ENCODE measurements at regions not wholly inside any gene's neighbourhood (a gene's known extent, or its start where the extent isn't known, plus 50 kb on each side); places are given as distances from the start of the nearest gene placed in this dataset.

DNA sequence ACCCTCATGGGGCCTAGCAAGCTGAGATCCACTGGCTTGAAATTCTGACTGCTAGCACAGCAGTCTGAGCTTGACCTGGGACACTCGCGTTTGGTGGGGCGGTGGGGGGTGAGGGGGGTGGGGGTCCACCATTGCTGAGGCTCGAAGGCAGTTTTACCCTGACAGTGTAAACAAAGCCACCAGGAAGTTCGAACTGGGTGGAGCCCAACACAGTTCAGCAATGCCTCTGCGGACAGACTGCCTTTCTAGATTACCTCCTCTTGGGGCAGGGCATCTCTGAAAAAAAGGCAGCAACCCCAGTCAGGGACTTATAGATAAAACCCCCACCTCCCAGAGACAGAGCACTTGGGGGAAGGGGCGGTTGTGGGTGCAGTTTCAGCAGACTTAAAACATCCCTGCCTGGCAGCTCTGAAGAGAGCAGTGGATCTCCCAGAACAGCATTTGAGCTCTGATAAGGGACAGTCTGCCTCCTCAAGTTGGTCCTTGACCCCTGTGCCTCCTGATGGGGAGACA lies 149.7 kb upstream of the TANK start:
- Mint-ChIP-seq H3K27ac (no peak overlapping the region), H3K4me3 (no peak overlapping the region), H3K4me1 (ENCODE audit: low read depth) (peaks cover 2% of the 10 kb centered on the region)

DNA sequence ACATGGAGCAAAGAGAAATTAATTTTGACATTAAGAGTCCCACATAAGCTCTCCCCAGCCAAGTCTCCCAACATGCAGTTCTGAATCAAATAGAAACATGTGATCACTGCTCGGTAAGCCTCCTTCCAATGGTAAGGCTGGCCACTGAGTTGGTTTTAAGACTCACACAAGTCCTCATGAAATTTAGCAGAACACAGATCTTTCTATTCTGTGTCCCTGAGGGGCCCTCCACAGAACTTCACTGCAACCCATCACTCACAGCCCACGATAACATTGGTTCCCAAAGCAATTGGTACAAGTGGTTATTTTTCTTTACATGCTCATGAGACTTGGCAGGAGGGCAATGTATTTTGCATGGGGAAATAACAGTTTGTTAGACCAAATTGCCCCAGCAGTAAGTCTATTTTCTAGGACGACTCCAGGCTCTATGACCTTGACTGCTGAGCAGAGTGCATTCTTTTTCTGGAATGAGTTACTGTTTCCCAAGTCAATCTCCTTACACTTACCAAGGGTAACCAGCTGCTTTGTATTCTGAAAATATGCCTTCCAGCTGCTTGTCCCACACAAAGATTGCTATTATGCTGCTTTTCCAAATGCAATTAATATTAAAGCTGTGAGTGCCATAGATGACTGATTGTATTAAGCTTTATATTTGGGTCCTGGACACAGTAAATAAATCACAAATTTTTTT lies 142.3 kb upstream of the TANK start:
- Mint-ChIP-seq H3K27me3 (peaks cover 9% of the 10 kb centered on the region), H3K36me3 (ENCODE audit: low read depth) (no peaks in the 10 kb centered on the region), H3K9me3 (peaks cover 12% of the 10 kb centered on the region)

More for the DNA sequence above, 149.7 kb upstream of the TANK start:
- no peak for DNase-seq
- Mint-ChIP-seq H3K27me3 (peaks cover 14% of the 10 kb centered on the region), H3K9me3 (peaks cover 11% of the 10 kb centered on the region), H3K36me3 (ENCODE audit: low read depth) (no peaks in the 10 kb centered on the region)

DNA sequence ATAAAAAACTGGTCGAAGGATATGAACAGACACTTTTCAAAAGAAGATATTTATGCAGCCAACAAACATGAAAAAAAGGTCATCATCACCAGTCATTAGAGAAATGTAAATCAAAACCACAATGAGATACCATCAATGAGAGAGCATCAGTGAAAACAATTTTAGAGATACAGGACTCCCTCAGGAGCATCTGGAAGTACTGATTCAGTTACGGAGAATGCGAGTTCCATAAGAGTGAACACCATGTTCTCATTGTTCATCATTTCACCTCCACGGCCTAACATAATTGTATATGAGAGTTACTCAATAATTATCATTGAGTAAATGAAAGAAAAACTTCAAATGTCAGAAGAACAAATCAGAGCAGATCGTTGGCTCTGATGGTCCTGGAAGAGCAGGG lies 140.9 kb upstream of the TANK start:
- H3K36me3 Mint-ChIP-seq (ENCODE audit: low read depth): no peaks in the 10 kb centered on the region
- no peak overlapping the region for H3K4me3 Mint-ChIP-seq
- DNase-seq: no peak
- H3K4me1 Mint-ChIP-seq (ENCODE audit: low read depth): no peaks in the 10 kb centered on the region
- no peak overlapping the region for H3K27ac Mint-ChIP-seq
- peaks cover 2% of the 10 kb centered on the region for H3K27me3 Mint-ChIP-seq
- H3K9me3 Mint-ChIP-seq: peaks cover 12% of the 10 kb centered on the region

More for the DNA sequence above, 142.3 kb upstream of the TANK start:
- no peak for DNase-seq
- no peaks in the 10 kb centered on the region for H3K4me1 Mint-ChIP-seq (ENCODE audit: low read depth)
- no peak overlapping the region for H3K4me3 Mint-ChIP-seq
- H3K27ac Mint-ChIP-seq: no peak overlapping the region

DNA sequence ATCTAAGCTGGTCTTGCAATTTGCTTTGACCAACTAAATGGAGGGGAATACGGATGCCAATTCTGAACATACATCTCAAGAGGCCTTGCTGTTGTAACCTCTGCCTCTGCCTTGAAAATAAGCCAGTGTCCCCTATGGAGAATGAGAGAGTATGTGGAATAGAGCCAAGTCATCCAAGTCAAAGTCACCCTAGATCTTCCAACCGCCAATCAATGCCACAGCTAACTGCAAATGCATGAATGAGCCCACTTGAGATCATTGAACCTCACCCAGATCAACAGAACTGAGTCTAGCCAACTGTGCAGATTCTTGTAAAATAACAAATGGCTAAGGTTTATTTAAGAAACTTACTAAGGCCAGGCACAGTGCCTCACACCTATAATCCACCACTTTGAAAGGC lies 139.8 kb upstream of the TANK start:
- Mint-ChIP-seq H3K27me3 (no peaks in the 10 kb centered on the region), H3K9me3 (peaks cover 2% of the 10 kb centered on the region), H3K4me3 (no peak overlapping the region), H3K36me3 (ENCODE audit: low read depth) (no peaks in the 10 kb centered on the region), H3K27ac (no peak overlapping the region), H3K4me1 (ENCODE audit: low read depth) (no peaks in the 10 kb centered on the region)
- no peak for DNase-seq

DNA sequence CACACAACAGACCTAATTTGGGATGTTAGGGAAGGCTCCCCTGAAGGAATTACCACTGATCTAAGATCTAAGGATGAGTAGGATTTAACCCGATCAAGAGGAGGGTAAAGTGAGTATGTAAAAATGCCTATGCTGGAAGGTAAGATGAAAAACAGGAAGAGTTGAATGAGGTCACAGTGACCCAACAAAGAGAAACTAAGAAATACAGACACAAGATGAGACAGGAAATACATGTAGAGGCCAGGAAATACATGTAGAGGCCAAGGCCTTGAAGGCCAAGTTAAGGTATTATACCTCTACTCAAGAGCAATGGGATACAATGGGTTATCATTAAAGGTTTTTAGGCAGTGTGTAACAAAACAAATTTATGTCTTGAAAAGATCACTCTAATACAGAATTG lies 131.6 kb upstream of the TANK start:
- DNase-seq: no peak
- no peaks in the 10 kb centered on the region for H3K9me3 Mint-ChIP-seq
- H3K4me3 Mint-ChIP-seq: no peak overlapping the region
- peaks cover 5% of the 10 kb centered on the region for H3K4me1 Mint-ChIP-seq (ENCODE audit: low read depth)
- no peaks in the 10 kb centered on the region for H3K27me3 Mint-ChIP-seq
- H3K27ac Mint-ChIP-seq: no peak overlapping the region
- no peaks in the 10 kb centered on the region for H3K36me3 Mint-ChIP-seq (ENCODE audit: low read depth)

DNA sequence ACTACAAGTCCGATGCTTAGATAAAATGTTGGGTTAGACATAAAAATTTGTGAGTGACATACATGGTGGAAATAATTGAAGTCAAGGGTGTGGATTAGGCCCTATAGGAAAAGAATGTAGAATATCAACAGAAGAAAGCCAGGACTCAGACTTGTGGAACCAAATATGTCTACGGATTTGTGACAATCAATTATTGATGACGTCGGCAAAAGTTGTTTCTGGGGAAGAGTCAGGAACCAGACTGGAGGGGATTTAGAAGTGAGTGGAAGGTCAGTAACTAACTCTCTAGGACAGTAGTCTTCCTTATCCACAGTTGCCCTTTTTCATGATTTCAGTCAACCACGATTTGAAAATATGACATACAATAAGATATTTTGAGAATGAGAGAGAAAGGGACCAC lies 130.9 kb upstream of the TANK start:
- Mint-ChIP-seq H3K27ac (no peak overlapping the region), H3K4me3 (no peak overlapping the region), H3K4me1 (ENCODE audit: low read depth) (peaks cover 5% of the 10 kb centered on the region), H3K9me3 (no peaks in the 10 kb centered on the region), H3K27me3 (no peaks in the 10 kb centered on the region), H3K36me3 (ENCODE audit: low read depth) (no peaks in the 10 kb centered on the region)
- DNase-seq: no peak

DNA sequence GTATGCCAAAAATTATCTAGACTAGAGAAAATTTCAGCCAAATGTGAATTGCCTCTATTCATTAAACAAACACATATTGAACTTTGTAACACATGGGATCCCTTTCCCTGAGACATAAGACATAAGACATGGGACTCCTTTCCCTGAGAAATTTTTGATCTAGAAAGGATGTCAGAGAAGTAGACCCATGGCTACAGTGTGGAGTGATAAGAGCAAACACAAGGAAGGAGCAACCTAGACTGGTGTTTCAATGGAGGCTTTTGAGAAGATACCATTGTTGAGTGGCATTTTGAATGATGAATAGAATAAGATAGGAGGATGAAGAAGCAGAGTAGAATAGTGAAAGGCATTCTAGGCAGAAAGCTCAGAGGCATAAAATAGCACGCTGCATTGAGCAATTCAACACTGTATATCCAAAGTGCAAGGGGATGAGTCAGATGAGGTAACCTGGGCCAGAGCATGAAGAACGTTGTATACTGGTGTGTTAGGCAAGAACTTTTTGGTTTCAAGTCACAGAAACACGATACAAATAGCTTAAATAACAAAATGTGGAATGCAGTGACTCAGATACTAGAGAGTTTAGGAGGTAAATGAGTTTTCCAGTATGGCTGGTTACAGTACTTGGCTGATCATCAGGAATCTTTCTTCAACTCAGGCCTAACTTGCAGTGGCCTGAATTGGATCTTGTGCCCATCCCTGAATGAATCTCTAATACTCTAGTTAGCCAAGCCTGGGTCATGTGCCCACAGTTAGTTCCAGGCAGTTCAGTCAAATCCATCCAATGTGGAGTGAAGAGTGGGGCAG lies 129.8 kb upstream of the TANK start:
- no peaks in the 10 kb centered on the region for H3K27me3 Mint-ChIP-seq
- H3K36me3 Mint-ChIP-seq (ENCODE audit: low read depth): no peaks in the 10 kb centered on the region
- no peak overlapping the region for H3K27ac Mint-ChIP-seq
- peaks cover 1% of the 10 kb centered on the region for H3K9me3 Mint-ChIP-seq
- H3K4me3 Mint-ChIP-seq: no peak overlapping the region
- no peak for DNase-seq
- peaks cover 5% of the 10 kb centered on the region for H3K4me1 Mint-ChIP-seq (ENCODE audit: low read depth)

DNA sequence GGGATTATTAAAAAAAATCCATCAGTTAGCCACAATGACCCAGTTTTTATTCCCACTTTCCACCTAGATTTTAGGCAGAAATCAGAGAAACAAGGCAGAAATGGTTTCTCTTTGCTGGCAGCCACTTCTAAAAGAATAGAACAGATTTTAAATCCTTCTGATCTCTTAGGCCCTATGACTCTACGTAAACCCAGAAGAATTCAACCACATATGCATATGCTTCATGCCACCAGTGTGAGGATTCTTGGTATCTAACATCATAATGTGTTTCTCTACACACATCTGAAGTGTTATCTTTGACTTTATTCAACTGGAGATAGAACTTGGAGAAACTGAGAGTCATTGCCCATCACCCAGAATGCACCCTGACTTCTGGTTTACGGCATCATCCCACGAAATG lies 128.7 kb upstream of the TANK start:
- Mint-ChIP-seq H3K4me3 (no peak overlapping the region), H3K9me3 (peaks cover 3% of the 10 kb centered on the region), H3K27me3 (no peaks in the 10 kb centered on the region), H3K36me3 (ENCODE audit: low read depth) (no peaks in the 10 kb centered on the region), H3K4me1 (ENCODE audit: low read depth) (peaks cover 5% of the 10 kb centered on the region), H3K27ac (no peak overlapping the region)
- no peak for DNase-seq

DNA sequence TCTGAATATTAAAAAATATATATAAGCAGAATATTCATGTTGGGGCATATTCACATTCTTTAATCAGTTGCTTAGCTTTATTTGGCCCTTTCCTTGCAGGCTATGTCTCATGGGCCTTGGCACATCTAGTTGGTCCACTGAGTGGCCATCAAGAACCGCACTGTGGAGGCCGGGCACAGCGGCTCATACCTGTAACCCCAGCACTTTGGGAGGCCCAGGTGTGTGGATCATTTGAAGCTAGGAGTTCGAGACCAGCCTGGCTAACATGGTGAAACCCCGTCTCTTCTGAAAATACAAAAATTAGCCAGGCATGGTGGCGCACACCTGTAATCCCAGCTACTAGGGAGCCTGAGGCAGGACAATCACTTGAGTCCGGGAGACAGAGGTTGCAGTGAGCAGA lies 127.6 kb upstream of the TANK start:
- Mint-ChIP-seq H3K4me3 (no peak overlapping the region), H3K36me3 (ENCODE audit: low read depth) (no peaks in the 10 kb centered on the region), H3K27me3 (no peaks in the 10 kb centered on the region)

DNA sequence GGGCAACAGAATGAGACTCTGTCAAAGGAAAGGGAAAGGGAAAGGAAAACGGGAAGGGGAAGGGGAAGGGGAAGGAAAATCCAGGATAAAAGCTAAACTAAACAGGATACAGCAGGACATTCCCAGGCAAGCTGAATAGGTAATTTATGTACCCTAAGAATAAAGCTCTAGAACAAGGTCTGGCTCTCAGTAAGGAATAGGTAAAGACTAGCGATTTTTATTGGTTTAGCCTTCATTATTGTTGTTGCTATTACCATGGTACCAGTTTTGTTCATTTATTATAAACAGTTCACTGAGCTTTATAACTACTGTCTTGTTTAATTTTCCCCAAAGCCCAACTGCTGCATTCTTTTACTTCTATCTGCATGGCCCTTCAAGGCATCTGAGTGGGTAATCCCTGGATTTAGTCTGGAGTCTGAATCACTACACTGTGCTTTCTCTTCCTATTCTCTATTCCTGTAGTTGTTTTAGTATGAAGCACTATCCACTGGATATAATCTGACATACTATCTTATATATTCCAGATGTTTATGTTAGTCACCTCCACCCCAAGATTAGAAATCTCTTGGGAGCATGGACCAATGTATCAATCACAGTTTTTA lies 127.1 kb upstream of the TANK start:
- Mint-ChIP-seq H3K27me3 (no peaks in the 10 kb centered on the region), H3K9me3 (peaks cover 3% of the 10 kb centered on the region), H3K36me3 (ENCODE audit: low read depth) (no peaks in the 10 kb centered on the region), H3K4me3 (no peak overlapping the region), H3K4me1 (ENCODE audit: low read depth) (peaks cover 5% of the 10 kb centered on the region), H3K27ac (no peak overlapping the region)
- no peak for DNase-seq

More for the DNA sequence above, 127.6 kb upstream of the TANK start:
- Mint-ChIP-seq H3K9me3 (peaks cover 3% of the 10 kb centered on the region), H3K27ac (no peak overlapping the region), H3K4me1 (ENCODE audit: low read depth) (peaks cover 5% of the 10 kb centered on the region)
- DNase-seq: no peak

DNA sequence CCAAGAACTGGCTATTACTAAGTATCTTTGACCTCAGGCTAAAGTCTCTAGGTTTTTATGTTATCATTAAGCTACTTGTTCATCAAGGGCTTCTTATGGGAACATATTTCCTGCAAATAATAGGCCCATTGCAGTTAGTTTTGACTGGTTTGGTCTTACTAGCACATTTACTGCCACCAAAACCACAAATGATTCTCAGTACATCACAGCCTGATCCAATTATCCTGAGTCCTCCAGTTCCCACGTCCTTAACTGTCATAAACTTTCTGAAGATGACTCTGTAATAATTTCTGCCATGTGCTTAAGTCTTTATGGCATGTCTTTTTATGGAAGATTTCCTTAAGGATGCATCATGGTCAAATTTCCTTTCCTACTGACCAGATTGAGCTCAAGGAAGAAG lies 123.3 kb upstream of the TANK start:
- no peak overlapping the region for H3K4me3 Mint-ChIP-seq
- H3K4me1 Mint-ChIP-seq (ENCODE audit: low read depth): no peaks in the 10 kb centered on the region
- no peaks in the 10 kb centered on the region for H3K36me3 Mint-ChIP-seq (ENCODE audit: low read depth)
- peaks cover 3% of the 10 kb centered on the region for H3K9me3 Mint-ChIP-seq
- no peak overlapping the region for H3K27ac Mint-ChIP-seq
- no peak for DNase-seq
- H3K27me3 Mint-ChIP-seq: no peaks in the 10 kb centered on the region

DNA sequence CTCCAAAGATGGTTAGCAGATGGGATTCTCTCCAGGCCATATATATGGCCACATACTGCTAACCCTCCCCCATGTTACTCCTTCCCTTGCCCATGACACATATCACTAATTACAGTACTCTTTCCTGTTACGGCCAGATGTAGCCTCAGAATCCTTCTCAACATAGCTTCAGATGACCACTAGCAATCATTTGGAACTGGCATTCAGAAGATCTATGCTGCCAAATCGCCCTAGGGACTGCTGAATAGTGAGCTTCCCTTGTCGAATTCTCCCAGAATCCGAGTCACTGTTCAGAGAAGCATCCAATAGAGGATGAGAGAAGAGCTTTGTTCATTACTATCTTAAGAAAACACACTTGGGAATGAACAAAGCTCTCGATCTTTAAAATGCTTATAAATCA lies 121.2 kb upstream of the TANK start:
- Mint-ChIP-seq H3K27ac (no peak overlapping the region), H3K9me3 (peaks cover 3% of the 10 kb centered on the region), H3K36me3 (ENCODE audit: low read depth) (no peaks in the 10 kb centered on the region), H3K4me3 (no peak overlapping the region), H3K4me1 (ENCODE audit: low read depth) (no peaks in the 10 kb centered on the region), H3K27me3 (peaks cover 3% of the 10 kb centered on the region)
- DNase-seq: no peak

DNA sequence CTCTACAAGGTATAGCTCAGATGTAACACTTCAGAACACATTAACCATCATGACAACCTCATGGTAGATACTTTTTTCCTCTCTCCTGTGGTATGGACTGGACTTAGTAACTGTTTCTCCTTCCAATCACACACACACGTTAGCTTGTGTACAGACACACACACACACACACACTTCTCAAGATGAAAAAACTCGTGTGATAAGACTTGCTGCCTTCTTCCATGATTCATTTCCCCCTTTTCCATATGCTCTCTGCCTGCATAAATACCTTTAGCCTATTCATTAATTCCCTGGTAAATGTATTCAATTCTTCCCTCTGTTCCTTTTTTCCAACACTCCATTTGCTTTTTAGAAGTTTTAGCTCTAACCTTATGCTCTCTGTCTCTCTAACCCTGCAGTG lies 118.9 kb upstream of the TANK start:
- Mint-ChIP-seq H3K36me3 (ENCODE audit: low read depth) (no peaks in the 10 kb centered on the region), H3K9me3 (no peaks in the 10 kb centered on the region), H3K4me3 (no peak overlapping the region), H3K27me3 (peaks cover 8% of the 10 kb centered on the region), H3K27ac (no peak overlapping the region), H3K4me1 (ENCODE audit: low read depth) (no peaks in the 10 kb centered on the region)
- DNase-seq: no peak

DNA sequence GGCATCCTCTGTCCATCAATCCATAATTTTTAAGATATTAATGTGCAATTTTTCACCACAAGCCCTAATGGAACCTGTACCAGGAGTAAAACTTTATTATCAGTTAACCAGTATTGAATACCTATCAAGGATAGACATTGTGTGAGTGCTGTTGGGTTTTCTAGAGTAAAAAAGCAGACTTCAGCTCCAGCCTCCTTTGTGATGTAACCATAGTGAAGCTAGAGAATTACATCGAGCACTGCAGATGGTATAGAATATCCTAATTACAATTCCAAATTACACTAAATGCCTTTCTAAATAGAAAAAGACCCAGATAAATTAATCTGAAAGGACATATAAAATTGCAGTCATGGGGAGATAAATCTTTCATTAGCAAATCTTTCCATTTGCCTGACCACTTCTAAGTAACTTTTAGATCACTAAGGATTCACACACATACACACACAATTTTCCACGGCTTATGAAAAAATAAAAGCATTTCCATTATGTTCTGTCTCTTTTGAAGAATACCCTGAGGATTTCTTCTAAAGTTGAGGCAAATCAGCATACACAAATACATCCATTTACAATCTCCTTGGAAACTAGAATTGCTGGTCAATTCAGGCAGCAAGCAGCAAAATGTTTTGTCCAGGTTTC lies 117.1 kb upstream of the TANK start:
- no peak for DNase-seq
- H3K4me1 Mint-ChIP-seq (ENCODE audit: low read depth): no peaks in the 10 kb centered on the region
- no peaks in the 10 kb centered on the region for H3K9me3 Mint-ChIP-seq
- H3K27me3 Mint-ChIP-seq: peaks cover 8% of the 10 kb centered on the region
- H3K27ac Mint-ChIP-seq: no peak overlapping the region
- H3K4me3 Mint-ChIP-seq: no peak overlapping the region
- no peaks in the 10 kb centered on the region for H3K36me3 Mint-ChIP-seq (ENCODE audit: low read depth)

Measured in activated T-cell treated with anti-CD3 and anti-CD28 coated beads, Interleukin-2, amount 50 U/mL, for 24 hours (primary cell).